ENCODE measurements at regions not wholly inside any gene's neighbourhood (a gene's known extent, or its start where the extent isn't known, plus 50 kb on each side); places are given as distances from the start of the nearest gene placed in this dataset.

DNA sequence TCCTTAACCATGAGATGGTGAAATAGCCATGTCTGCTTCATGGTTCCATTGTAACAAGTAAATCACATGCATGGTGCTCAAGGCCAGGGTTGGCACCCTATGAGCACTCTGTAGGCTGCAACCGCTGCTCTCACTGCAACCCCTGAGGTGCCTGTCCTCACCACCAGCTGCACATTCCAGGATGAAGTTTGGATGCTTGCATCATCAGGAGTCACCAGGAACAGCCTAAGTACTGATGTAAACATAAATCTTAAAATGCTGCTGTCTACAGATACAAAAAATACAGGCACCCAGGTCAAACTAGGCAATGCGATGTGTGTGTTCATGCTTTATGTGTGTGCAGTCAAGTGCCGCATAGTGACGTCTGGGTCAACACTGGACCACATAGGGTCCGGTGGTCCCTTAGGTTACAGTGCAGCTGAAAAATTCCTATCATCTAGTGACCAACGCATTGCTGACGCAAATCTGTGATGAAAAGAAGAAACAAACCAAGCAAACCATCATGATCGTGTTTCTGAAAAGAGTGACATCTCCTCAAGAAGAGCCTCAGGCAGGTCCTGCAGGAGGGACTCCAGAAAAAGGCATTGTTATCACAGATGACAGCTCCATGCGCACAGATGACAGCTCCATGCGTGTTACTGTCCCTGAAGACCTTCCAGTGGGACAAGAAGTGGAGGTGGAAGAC, 234.8 kb downstream of the AUH start:
- TF ChIP-seq POLR2AphosphoS5 (IDR thresholded peaks at IDR 0.05), result no peak
- TF ChIP-seq POLR2A (IDR thresholded peaks at IDR 0.05), result no peak
- TF ChIP-seq EP300 (IDR thresholded peaks at IDR 0.05; ENCODE audit: low read depth), result no peak
- TF ChIP-seq, protein P1, sequence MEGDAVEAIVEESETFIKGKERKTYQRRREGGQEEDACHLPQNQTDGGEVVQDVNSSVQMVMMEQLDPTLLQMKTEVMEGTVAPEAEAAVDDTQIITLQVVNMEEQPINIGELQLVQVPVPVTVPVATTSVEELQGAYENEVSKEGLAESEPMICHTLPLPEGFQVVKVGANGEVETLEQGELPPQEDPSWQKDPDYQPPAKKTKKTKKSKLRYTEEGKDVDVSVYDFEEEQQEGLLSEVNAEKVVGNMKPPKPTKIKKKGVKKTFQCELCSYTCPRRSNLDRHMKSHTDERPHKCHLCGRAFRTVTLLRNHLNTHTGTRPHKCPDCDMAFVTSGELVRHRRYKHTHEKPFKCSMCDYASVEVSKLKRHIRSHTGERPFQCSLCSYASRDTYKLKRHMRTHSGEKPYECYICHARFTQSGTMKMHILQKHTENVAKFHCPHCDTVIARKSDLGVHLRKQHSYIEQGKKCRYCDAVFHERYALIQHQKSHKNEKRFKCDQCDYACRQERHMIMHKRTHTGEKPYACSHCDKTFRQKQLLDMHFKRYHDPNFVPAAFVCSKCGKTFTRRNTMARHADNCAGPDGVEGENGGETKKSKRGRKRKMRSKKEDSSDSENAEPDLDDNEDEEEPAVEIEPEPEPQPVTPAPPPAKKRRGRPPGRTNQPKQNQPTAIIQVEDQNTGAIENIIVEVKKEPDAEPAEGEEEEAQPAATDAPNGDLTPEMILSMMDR (IDR thresholded peaks at IDR 0.05), result no peak
- Histone ChIP-seq H3K27me3 (no peaks in the 10 kb centered on the region), H3K4me1 (peaks cover 6 to 16% (median 9%) of the 10 kb centered on the region in 4 donors), H3K36me3 (no peaks in the 10 kb centered on the region), H3K9me3 (no peaks in the 10 kb centered on the region), H3K27ac (no peak overlapping the region), H3K4me3 (no peak overlapping the region)
- 85 to 86% methylated on average over 7 to 10 of the region's 10 CpGs for WGBS, 2 donors (ENCODE audit: low coverage in 1 of 2)
- DNase-seq, result no peak
- in situ Hi-C loops (cut with MboI; ENCODE audit: low pct_ligation_motif_present in 1 of 4, low pct_unique_long_range_greater_than_20kb in 1 of 4, low sequenced_read_pairs in 3 of 4) (no loop called here), intact Hi-C loops (cut with DNase I; ENCODE audit: low total_unique reads) (no loop called here)

DNA sequence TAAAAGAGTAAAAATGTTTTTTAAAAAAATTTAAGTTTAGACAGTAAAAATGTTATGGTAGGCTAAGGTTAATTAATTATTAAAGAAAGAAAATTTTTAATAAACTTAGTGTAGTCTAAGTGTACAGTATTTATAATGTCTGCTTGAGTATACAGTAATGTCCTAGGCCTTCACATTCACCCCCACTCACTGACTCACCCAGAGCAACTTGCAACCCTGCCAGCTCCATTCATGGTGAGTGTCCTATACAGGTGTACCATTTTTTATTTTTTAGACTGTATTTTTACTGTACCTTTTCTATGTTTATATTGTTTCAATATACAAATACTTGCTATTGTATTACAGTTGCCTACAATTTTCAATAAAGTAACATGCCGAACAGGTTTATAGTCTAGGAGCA, 234.1 kb downstream of the AUH start:
- no peaks in the 10 kb centered on the region for H3K36me3 ChIP-seq
- in situ Hi-C loops (cut with MboI; ENCODE audit: low pct_ligation_motif_present in 1 of 4, low pct_unique_long_range_greater_than_20kb in 1 of 4, low sequenced_read_pairs in 3 of 4), result no loop called here
- H3K9me3 ChIP-seq, result no peaks in the 10 kb centered on the region
- H3K27me3 ChIP-seq, result no peaks in the 10 kb centered on the region
- H3K27ac ChIP-seq, result no peak overlapping the region
- TF ChIP-seq EP300 (IDR thresholded peaks at IDR 0.05; ENCODE audit: low read depth), result no peak
- TF ChIP-seq POLR2AphosphoS5 (IDR thresholded peaks at IDR 0.05), result no peak
- TF ChIP-seq POLR2A (IDR thresholded peaks at IDR 0.05), result no peak
- TF ChIP-seq, protein P1 (IDR thresholded peaks at IDR 0.05), result no peak
- DNase-seq, result no peak
- intact Hi-C loops (cut with DNase I; ENCODE audit: low total_unique reads), result no loop called here
- H3K4me1 ChIP-seq, result peaks cover 6 to 20% (median 12%) of the 10 kb centered on the region in 4 donors
- 83 to 89% methylated on average over 1 of the region's 1 CpG for WGBS, 2 donors (ENCODE audit: low coverage in 1 of 2)
- H3K4me3 ChIP-seq, result no peak overlapping the region

DNA sequence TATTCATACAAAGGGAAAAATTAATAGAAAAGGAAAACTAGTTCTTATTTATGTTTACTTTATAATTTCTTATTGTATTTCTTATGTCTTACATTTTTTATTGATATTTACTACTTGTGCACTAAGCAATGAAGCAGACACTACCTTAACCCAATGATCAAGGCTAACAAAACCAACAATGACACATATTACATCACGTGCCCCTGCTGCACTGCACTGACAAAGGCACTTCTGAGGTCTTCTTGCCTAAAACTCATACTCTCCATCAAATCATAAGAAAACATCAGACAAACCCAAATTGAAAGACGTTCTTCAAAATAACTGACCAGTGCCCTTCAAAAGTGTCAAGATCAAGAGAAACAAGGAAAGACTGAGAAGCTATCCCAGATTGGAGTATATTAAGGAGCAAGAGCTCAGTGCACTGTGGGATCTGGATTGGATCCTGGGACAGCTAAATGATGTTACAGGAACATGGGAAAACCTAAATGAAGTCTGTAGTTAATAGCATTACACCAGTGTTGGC, 230.9 kb downstream of the AUH start:
- no peak for TF ChIP-seq EP300 (IDR thresholded peaks at IDR 0.05; ENCODE audit: low read depth)
- TF ChIP-seq POLR2A (IDR thresholded peaks at IDR 0.05), result no peak
- TF ChIP-seq, protein P1 (IDR thresholded peaks at IDR 0.05), result no peak
- in situ Hi-C loops (cut with MboI; ENCODE audit: low pct_ligation_motif_present in 1 of 4, low pct_unique_long_range_greater_than_20kb in 1 of 4, low sequenced_read_pairs in 3 of 4) (no loop called here), intact Hi-C loops (cut with DNase I; ENCODE audit: low total_unique reads) (loop anchor here (5.0 kb wide), 1 partner anchor 66 kb away; no protein-coding TSS in a partner anchor)
- Histone ChIP-seq H3K9me3 (no peaks in the 10 kb centered on the region), H3K27ac (peak overlapping the region; percentile 20 to 75 (median 60)), H3K36me3 (no peaks in the 10 kb centered on the region), H3K27me3 (no peaks in the 10 kb centered on the region), H3K4me3 (no peak overlapping the region), H3K4me1 (peaks cover 6 to 20% (median 12%) of the 10 kb centered on the region in 4 donors)
- 92 to 94% methylated on average over 2 of the region's 2 CpGs for WGBS, 2 donors (ENCODE audit: low coverage in 1 of 2)
- DNase-seq, result no peak

DNA sequence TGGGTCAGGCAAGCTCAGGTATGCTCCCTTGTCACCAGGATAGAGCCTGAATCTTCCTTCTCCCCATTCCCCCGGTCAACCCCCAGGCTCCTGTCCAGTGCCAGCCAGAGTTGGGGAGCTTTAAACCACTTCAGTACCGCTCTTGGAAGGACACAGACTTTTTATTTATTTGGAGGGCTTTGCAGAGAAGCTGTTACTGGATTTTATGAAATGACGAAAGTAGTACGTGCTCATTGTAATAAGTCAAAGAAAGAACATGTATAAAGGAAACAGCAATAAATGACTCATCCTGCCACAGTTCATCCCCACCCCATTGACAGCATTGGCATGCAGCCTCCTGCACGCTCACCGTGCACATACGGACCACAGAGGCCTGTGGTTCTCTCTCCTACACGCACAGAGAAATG, 230.3 kb downstream of the AUH start:
- no peaks in the 10 kb centered on the region for H3K36me3 ChIP-seq
- no peaks in the 10 kb centered on the region for H3K9me3 ChIP-seq
- intact Hi-C loops (cut with DNase I; ENCODE audit: low total_unique reads) (loop anchor here (5.0 kb wide), 1 partner anchor 66 kb away; no protein-coding TSS in a partner anchor), in situ Hi-C loops (cut with MboI; ENCODE audit: low pct_ligation_motif_present in 1 of 4, low pct_unique_long_range_greater_than_20kb in 1 of 4, low sequenced_read_pairs in 3 of 4) (no loop called here)
- H3K4me3 ChIP-seq, result no peak overlapping the region
- no peaks in the 10 kb centered on the region for H3K27me3 ChIP-seq
- H3K27ac ChIP-seq, result peak overlapping the region; percentile 20 to 75 (median 60)
- peak; percentile 78 for DNase-seq
- peaks cover 6 to 20% (median 12%) of the 10 kb centered on the region in 4 donors for H3K4me1 ChIP-seq
- 14 to 16% methylated on average over 8 of the region's 8 CpGs for WGBS, 2 donors (ENCODE audit: low coverage in 1 of 2)
- TF ChIP-seq EP300 (IDR thresholded peaks at IDR 0.05; ENCODE audit: low read depth), result peak; percentile 92
- peak; percentile 80 to 84 (median 82) for TF ChIP-seq POLR2AphosphoS5 (IDR thresholded peaks at IDR 0.05)
- TF ChIP-seq, protein P1 (IDR thresholded peaks at IDR 0.05), result no peak
- no peak for TF ChIP-seq POLR2A (IDR thresholded peaks at IDR 0.05)

Data from transverse colon (tissue), 4 donors.